B cell (primary cell): ENCODE measurements at regions not wholly inside any gene's neighbourhood (a gene's known extent, or its start where the extent isn't known, plus 50 kb on each side); places are given as distances from the start of the nearest gene placed in this dataset.

ENCODE experiments used
- ATAC-seq: fragments of 200-7000 bp; cut with Tn5 transposase; one replicate; pipeline ENCODE4 v1.10.0; 2021; ENCODE audit warnings: low read depth, mild to moderate bottlenecking, moderate number of reproducible peaks, moderate library complexity
- CTCF ChIA-PET: fragments of 350-600 bp; sonication (Branson Sonifier 250); formaldehyde crosslinking; loops from one replicate; lab custom pipeline; 2021; ENCODE audit warnings: antibody characterized with exemption, inconsistent platforms; lab: Charles Lee
- POLR2A ChIA-PET: fragments of 350-600 bp; sonication (Branson Sonifier 250); formaldehyde crosslinking; loops from one replicate; lab custom pipeline; 2021; ENCODE audit warnings: antibody characterized with exemption; lab: Charles Lee
- DNase-seq: peaks from one replicate; pipeline ENCODE4 v3.0.0; 2013
- H2AFZ ChIP-seq: 2 replicates; pipeline ENCODE4 v1.6.1; 2012; ENCODE audit warnings: mild to moderate bottlenecking, low read depth, low read length; ENCODE audit not compliant: insufficient read depth, poor library complexity, severe bottlenecking
- H3K27ac ChIP-seq, 2 donors: 1 replicate in 1 of 2; 2 replicates in 1 of 2; pipeline ENCODE4 v1.5.1; 2012 to 2013; ENCODE audit warnings: low read length in 2 of 2, mild to moderate bottlenecking in 2 of 2, moderate library complexity in 1 of 2
- H3K27me3 ChIP-seq, 4 experiments: fragments of 200-600 bp in 1 of 4; sonication (generic) in 1 of 4; replicated peaks in 1 of 4; 1 replicate in 2 of 4; 2 replicates in 2 of 4; pipeline versions ENCODE4 v1.6.1 to v1.7.0; 2013 to 2016; ENCODE audit warnings: low read length in 3 of 4, mild to moderate bottlenecking in 2 of 4, mixed read lengths in 1 of 4, moderate library complexity in 1 of 4; ENCODE audit not compliant: insufficient read depth in 4 of 4, control insufficient read depth in 3 of 4; ENCODE audit errors: control extremely low read depth in 1 of 4
- H3K36me3 ChIP-seq, 2 experiments: replicated peaks in 1 of 2; 1 replicate in 1 of 2; 2 replicates in 1 of 2; pipeline versions ENCODE4 v1.6.1 to v1.7.1; 2013; ENCODE audit warnings: low read length in 1 of 2; ENCODE audit not compliant: insufficient read depth in 2 of 2, control insufficient read depth in 1 of 2; ENCODE audit errors: control extremely low read depth in 1 of 2, extremely low read depth in 1 of 2
- H3K4me1 ChIP-seq, 2 donors: fragments of 200-600 bp in 1 of 2; sonication (generic) in 1 of 2; 1 replicate in 1 of 2; 2 replicates in 1 of 2; pipeline versions ENCODE4 v1.5.1 to v1.6.1; 2013 to 2017; ENCODE audit warnings: low read length in 2 of 2; ENCODE audit not compliant: control insufficient read depth in 2 of 2, insufficient read depth in 2 of 2
- H3K4me2 ChIP-seq: replicated peaks from 2 replicates; pipeline ENCODE3; 2012; ENCODE audit warnings: mild to moderate bottlenecking, low read depth, low read length; ENCODE audit not compliant: poor library complexity, severe bottlenecking
- H3K4me3 ChIP-seq, 5 experiments: fragments of 200-600 bp in 1 of 5; sonication (generic) in 1 of 5; 1 replicate in 3 of 5; 2 replicates in 2 of 5; pipeline versions ENCODE4 v1.5.1 to v1.7.0; 2011 to 2016; ENCODE audit warnings: low read length in 4 of 5, mild to moderate bottlenecking in 4 of 5, low read depth in 2 of 5, control low read depth in 1 of 5, moderate library complexity in 1 of 5; ENCODE audit not compliant: insufficient read depth in 1 of 5; ENCODE audit errors: control extremely low read depth in 1 of 5, extremely low read depth in 1 of 5
- H3K79me2 ChIP-seq: fragments of 200-600 bp; sonication (generic); one replicate; pipeline ENCODE4 v1.6.0; 2016; ENCODE audit warnings: low read length; ENCODE audit not compliant: control insufficient read depth, insufficient read depth
- H3K9ac ChIP-seq: fragments of 200-600 bp; sonication (generic); 2 replicates; pipeline ENCODE4 v1.6.1; 2017; ENCODE audit warnings: mild to moderate bottlenecking, low read length, moderate library complexity
- H3K9me3 ChIP-seq, 3 donors: one replicate each; pipeline versions ENCODE4 v1.6.1 to v1.7.1; 2013; ENCODE audit warnings: low read length in 2 of 3; ENCODE audit not compliant: control insufficient read depth in 2 of 3, insufficient read depth in 1 of 3; ENCODE audit errors: control extremely low read depth in 1 of 3
- H4K20me1 ChIP-seq: 2 replicates; pipeline ENCODE4 v1.6.0; 2012; ENCODE audit warnings: mild to moderate bottlenecking, low read length; ENCODE audit not compliant: insufficient read depth, control insufficient read depth, poor library complexity, severe bottlenecking
- H3K27ac Mint-ChIP-seq: one replicate; pipeline ENCODE4 v1.8.0; 2021; ENCODE audit warnings: mixed read lengths
- H3K27me3 Mint-ChIP-seq: one replicate; pipeline ENCODE4 v1.8.0; 2021; ENCODE audit warnings: mixed read lengths
- H3K4me1 Mint-ChIP-seq: one replicate; pipeline ENCODE4 v1.8.0; 2021; ENCODE audit warnings: mixed read lengths
- H3K4me3 Mint-ChIP-seq: one replicate; pipeline ENCODE4 v1.8.0; 2021; ENCODE audit warnings: mixed read lengths
- H3K9me3 Mint-ChIP-seq: one replicate; pipeline ENCODE4 v1.8.0; 2022; ENCODE audit warnings: mixed read lengths; ENCODE audit not compliant: insufficient read depth
- CTCF ChIP-seq: fragments of 200-600 bp; IDR thresholded peaks from one replicate; pipeline ENCODE4 v1.8.0; 2022; ENCODE audit warnings: antibody characterized with exemption, mild to moderate bottlenecking
- EZH2 ChIP-seq: IDR thresholded peaks from 2 replicates; pipeline ENCODE4 v1.6.1; 2012; ENCODE audit warnings: borderline replicate concordance, low read depth, mild to moderate bottlenecking, moderate library complexity, low read length; ENCODE audit not compliant: insufficient read depth, poor library complexity, severe bottlenecking
- WGBS: methylation state at CpG from one replicate; pipeline ENCODE4 v1.1.5; 2013; ENCODE audit warnings: missing lambda C conversion rate; ENCODE audit not compliant: insufficient coverage; 5-methylcytosine and 5-hydroxymethylcytosine counted together
- intact Hi-C: fragments of 100-400 bp; cut with micrococcal nuclease; formaldehyde crosslinking; loops from one replicate; pipeline ENCODE4 v1.10.0; 2022

- DNase-seq (no peak), ATAC-seq (no peak)
- H4K20me1 ChIP-seq, result no peaks in the 10 kb centered on the region
- H3K27me3 ChIP-seq, result no peaks in the 10 kb centered on the region
- no peak overlapping the region for H3K27ac ChIP-seq
- Mint-ChIP-seq H3K27me3 (no peaks in the 10 kb centered on the region), H3K27ac (no peak overlapping the region), H3K9me3 (peaks cover 3% of the 10 kb centered on the region), H3K4me1 (no peaks in the 10 kb centered on the region), H3K4me3 (no peak overlapping the region)
- H2AFZ ChIP-seq, result no peak overlapping the region
- H3K36me3 ChIP-seq, result no peaks in the 10 kb centered on the region
- TF ChIP-seq CTCF, result no peak
- TF ChIP-seq EZH2, result no peak
- H3K4me1 ChIP-seq, result no peaks in the 10 kb centered on the region
- POLR2A ChIA-PET, result no interaction called here
- H3K9ac ChIP-seq, result no peak overlapping the region
- H3K79me2 ChIP-seq, result no peaks in the 10 kb centered on the region
- 78% methylated on average over 7 of the region's 9 CpGs for WGBS
- no peak overlapping the region for H3K4me3 ChIP-seq
- intact Hi-C loops, result no loop called here
- CTCF ChIA-PET, result no interaction called here
- H3K9me3 ChIP-seq, result peaks cover 0 to 13% (median 0%) of the 10 kb centered on the region in 3 donors
- H3K4me2 ChIP-seq, result no peak overlapping the region
Observed at GRCh38 chr20:60715172-60715571, 536.9 kb upstream of the CDH4 start.

GRCh38 chr20:60718743-60719480 is 533.1 kb upstream of the CDH4 start:
- TF ChIP-seq CTCF (no peak), EZH2 (no peak)
- Histone ChIP-seq H3K9ac (no peak overlapping the region), H3K4me1 (no peaks in the 10 kb centered on the region), H3K9me3 (peaks cover 0 to 13% (median 0%) of the 10 kb centered on the region in 3 donors), H3K4me2 (no peak overlapping the region), H4K20me1 (no peaks in the 10 kb centered on the region), H3K4me3 (no peak overlapping the region), H3K36me3 (no peaks in the 10 kb centered on the region), H3K27ac (no peak overlapping the region), H3K27me3 (no peaks in the 10 kb centered on the region), H2AFZ (no peak overlapping the region), H3K79me2 (no peaks in the 10 kb centered on the region)
- Mint-ChIP-seq H3K4me1 (no peaks in the 10 kb centered on the region), H3K27me3 (no peaks in the 10 kb centered on the region), H3K4me3 (no peak overlapping the region), H3K9me3 (peaks cover 3% of the 10 kb centered on the region), H3K27ac (no peak overlapping the region)
- intact Hi-C loops, result no loop called here
- ChIA-PET CTCF (no interaction called here), POLR2A (no interaction called here)
- ATAC-seq, result no peak
- WGBS, result 70% methylated on average over 7 of the region's 11 CpGs
- DNase-seq, result no peak
